ENCODE measurements at regions not wholly inside any gene's neighbourhood (a gene's known extent, or its start where the extent isn't known, plus 50 kb on each side); places are given as distances from the start of the nearest gene placed in this dataset.

GRCh38 chr1:38502758-38503157 lies 356.8 kb downstream of the RRAGC start:
- Histone ChIP-seq H3K27me3 (ENCODE audit: insufficient read depth, low read length) (no peaks in the 10 kb centered on the region; the same call in 1 of the 2 replicates), H2BK5ac (ENCODE audit: insufficient read length, low read length) (no peak overlapping the region), H3K56ac (ENCODE audit: insufficient read length, low read depth, low read length) (no peak overlapping the region), H2BK120ac (ENCODE audit: low read depth, low read length, poor library complexity, severe bottlenecking) (no peak overlapping the region), H4K20me1 (ENCODE audit: control insufficient read depth, insufficient read depth, insufficient read length) (no peaks in the 10 kb centered on the region), H3K4ac (ENCODE audit: low read depth, low read length) (no peak overlapping the region), H3K79me2 (ENCODE audit: insufficient read depth, low read length) (no peaks in the 10 kb centered on the region), H2BK20ac (ENCODE audit: low read depth, low read length, poor library complexity, severe bottlenecking) (no peak overlapping the region), H3K4me2 (ENCODE audit: insufficient read depth, insufficient read length, low read length) (no peak overlapping the region), H3K4me1 (ENCODE audit: insufficient read depth, low read length) (peaks cover 15% of the 10 kb centered on the region; the same call in 1 of the 2 replicates), H3K9me3 (ENCODE audit: control insufficient read depth, low read depth, low read length) (no peaks in the 10 kb centered on the region), H3T11ph (ENCODE audit: low read length) (no peak overlapping the region), H4K91ac (ENCODE audit: insufficient read length, low read depth, low read length) (no peak overlapping the region), H3K23me2 (ENCODE audit: insufficient read length, low read depth, low read length, poor library complexity, severe bottlenecking) (no peaks in the 10 kb centered on the region), H2BK15ac (ENCODE audit: low read depth, low read length) (no peak overlapping the region), H3K23ac (ENCODE audit: insufficient read length, low read depth, low read length) (no peak overlapping the region), H2AK5ac (ENCODE audit: insufficient read length, low read length) (no peak overlapping the region), H3K79me1 (ENCODE audit: insufficient read depth, low read depth, low read length, poor library complexity, severe bottlenecking) (no peaks in the 10 kb centered on the region), H3K18ac (ENCODE audit: insufficient read length, low read depth, low read length) (no peak overlapping the region), H3K27ac (ENCODE audit: insufficient read length, low read depth, low read length) (no peak overlapping the region), H4K5ac (ENCODE audit: insufficient read length, low read depth, low read length) (no peak overlapping the region), H2AFZ (ENCODE audit: low read length) (no peak overlapping the region), H3K14ac (ENCODE audit: insufficient read depth, low read length) (no peak overlapping the region), H4K8ac (replicated peaks; ENCODE audit: insufficient read length, low read depth, low read length) (no peak overlapping the region), H2BK12ac (ENCODE audit: insufficient read length, low read depth, low read length) (no peak overlapping the region), H3K9ac (ENCODE audit: extremely low read depth, insufficient read length, low read length) (no peak overlapping the region)
- no peak overlapping the region for H3K27ac Mint-ChIP-seq
- H3K4me1 Mint-ChIP-seq: peaks cover 36 to 37% of the 10 kb centered on the region in 2 experiments
- H3K4me3 Mint-ChIP-seq: peak overlapping the region in 1 of 2 experiments; percentile 55; a peak in 1 of 5 replicates
- no peaks in the 10 kb centered on the region for H3K36me3 Mint-ChIP-seq (ENCODE audit: insufficient read depth in 1 of 3, low read depth in 3 of 3)
- no peaks in the 10 kb centered on the region for H3K9me3 Mint-ChIP-seq
- DNase-seq: peak; percentile 87
- TF ChIP-seq CTCF (conservative IDR thresholded peaks at IDR 0.05): peak; percentile 92
- WGBS (ENCODE audit: extremely low coverage, insufficient read length, low lambda C conversion rate): no CpG with 5 or more reads among the region's 4 CpGs
- peaks cover 9% of the 10 kb centered on the region for H3K27me3 Mint-ChIP-seq (ENCODE audit: low read depth)

All from H9 (cell line).